Central memory CD4-positive, alpha-beta T cell (primary cell): ENCODE measurements at regions not wholly inside any gene's neighbourhood (a gene's known extent, or its start where the extent isn't known, plus 50 kb on each side); places are given as distances from the start of the nearest gene placed in this dataset.
"Not testable (repeated sequence)": the region's sequence is repeated elsewhere in the genome, so short reads cannot be mapped to it uniquely, and the experiment has no call there.

ENCODE experiments used
- DNase-seq: peaks from one replicate; pipeline ENCODE4 v3.0.0; 2022

DNA sequence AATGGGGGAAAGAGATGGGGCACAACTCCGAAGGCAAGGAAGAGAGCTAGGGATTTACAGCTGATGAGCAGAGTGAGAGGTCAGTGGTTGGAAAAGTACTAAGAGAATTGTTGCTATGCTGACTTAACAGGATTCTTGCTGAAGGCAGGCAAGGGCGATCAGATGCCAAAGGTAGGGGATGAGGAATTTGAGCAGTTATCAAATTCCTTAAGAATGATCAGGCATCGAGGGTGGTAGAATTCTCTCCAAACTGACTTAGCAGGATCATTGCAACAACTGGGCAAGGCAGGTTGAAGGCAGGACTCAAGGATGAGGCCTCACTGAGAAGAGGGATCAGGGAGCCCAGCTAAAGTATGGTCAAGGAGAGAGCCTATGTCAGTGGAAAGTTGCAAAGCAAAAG lies 171.0 kb downstream of the HSD17B3 start:
- DNase-seq = no peak

DNA sequence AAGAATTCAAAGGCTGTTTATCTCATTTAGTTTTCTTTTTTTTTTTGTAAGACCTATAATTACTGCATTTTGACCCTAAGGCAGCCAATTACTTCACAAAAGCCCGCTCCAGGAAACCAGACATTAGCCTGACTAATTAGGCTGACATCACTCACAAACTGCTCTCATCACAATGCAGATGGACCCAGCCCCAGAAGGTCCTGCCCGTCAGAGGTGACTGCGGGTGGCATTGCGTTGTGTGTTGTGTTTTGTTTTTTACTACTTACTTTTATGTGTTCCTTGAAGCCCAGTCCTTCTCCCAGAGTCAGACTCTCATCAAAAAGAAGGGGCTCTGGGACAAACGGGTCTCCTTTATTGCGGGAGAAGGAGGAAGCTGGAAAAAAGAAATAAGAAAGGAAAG lies 172.2 kb downstream of the HSD17B3 start:
- DNase-seq = no peak

DNA sequence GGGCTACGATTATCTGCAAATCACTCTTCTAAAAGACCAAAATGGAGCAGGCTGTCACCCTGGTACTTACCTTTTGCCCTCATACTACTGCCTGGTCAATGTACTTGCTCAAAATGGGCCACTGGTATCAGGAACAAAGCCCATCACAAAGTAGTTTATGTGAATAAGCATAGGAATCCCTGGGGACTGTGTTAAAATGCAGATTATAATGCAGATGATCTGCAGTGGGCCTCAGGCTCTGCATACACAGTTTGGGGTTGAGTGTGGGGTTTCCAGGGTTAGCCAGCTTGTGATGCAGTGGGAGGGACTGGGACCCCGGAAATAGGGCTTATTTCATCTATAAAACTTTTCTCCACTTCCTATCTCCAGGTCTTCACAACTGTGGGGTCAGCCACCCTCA lies 173.1 kb downstream of the HSD17B3 start:
- no peak for DNase-seq

- DNase-seq = no peak
These were observed 175.6 kb downstream of the HSD17B3 start for GRCh38 chr9:96126321-96126881.

DNA sequence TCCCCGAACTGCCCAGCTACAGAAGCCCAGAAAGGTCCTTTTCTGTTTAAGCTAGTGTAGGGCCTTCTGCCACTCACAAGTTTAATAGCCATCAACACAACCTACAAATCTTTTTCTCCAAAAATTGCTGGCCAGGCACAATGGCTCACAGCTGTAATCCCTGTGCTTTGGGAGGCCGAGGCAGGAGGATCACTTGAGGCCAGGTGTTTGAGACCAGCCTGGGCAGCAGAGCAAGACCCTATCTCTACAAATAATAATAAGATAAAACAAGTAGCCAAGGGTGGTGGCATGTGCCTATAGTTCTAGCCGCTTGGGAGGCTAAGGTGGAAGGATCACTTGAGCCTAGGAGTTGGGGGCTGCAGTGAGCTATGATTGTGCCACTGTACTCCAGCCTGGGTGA lies 176.4 kb downstream of the HSD17B3 start:
- DNase-seq = no peak

- DNase-seq = no peak
These were observed 179.2 kb downstream of the HSD17B3 start for GRCh38 chr9:96122751-96123150.

- no peak for DNase-seq
These were observed 179.7 kb downstream of the HSD17B3 start for GRCh38 chr9:96122282-96122681.

GRCh38 chr9:96121136-96121535 lies 180.8 kb downstream of the HSD17B3 start:
- DNase-seq = no peak

DNA sequence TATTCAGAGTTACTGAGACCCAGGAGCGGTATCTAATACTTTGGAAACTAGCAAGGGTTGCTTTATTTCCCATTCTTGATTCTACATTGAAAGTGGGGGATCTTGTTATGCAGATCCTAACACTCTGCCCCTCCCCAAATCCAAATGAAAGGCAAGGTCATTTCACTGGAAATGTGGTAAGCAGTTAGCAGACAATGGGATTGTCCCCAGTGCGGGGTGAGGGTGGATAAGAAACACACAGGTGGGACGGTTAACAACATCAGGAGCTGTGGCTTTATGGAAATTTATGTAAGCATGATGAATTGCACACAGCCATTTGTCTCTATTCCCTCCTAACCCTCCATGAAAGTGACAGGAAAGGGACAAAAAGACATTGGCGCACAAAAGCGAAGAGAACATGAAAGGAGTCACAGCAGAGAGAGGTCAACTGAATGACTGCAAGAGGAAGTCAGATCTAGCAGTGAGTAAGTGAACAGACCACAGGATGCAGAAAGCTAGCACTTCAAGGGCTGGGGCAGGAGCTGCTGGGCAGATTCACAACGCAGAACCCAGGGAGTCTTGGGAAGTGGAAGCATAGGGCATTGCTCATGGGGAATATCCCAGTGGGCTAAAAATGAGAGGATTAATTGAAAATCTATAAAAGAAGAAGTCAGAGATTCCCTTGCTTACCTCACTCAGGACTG lies 184.4 kb downstream of the HSD17B3 start:
- no peak for DNase-seq

- DNase-seq = no peak
These were observed 185.5 kb downstream of the HSD17B3 start for GRCh38 chr9:96116275-96117064.

DNA sequence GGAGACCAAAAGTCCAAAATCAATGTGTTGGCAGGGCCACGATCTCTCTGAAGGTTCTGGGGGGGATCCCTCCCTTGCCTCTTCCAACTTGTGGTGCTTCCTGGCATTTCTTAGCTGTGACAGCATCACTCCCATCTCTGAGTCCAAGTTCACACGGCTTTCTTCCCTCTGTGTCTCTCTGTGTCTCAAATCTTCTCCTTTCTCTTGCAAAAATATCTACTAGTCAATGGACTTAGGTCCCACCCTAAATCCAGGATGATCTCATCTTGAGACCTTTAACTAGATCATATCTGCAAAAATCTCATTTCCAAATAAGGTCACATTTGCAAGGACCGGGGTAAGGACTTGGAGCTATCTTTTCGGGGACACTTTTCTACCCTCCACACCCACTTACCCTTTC lies 186.1 kb downstream of the HSD17B3 start:
- no peak for DNase-seq

DNA sequence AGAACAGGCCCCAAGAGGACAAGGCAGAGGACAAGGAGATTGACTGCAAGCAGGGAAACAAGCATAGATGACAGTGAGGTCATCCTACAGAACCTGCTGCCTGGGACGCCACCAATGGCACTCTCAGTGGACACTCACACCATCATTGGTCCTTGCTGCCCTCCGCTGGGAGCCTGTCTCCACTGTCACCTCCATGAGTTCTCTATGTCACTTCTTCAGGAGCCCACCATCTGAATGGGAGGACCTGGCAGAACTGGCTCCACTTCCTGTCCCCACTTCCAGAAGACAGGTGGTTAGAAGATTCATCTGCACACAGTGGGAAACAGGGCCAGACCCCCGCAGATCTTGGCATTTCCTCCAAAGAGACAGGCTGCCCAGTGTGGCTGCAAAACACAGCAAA lies 188.9 kb downstream of the HSD17B3 start:
- DNase-seq = no peak

DNA sequence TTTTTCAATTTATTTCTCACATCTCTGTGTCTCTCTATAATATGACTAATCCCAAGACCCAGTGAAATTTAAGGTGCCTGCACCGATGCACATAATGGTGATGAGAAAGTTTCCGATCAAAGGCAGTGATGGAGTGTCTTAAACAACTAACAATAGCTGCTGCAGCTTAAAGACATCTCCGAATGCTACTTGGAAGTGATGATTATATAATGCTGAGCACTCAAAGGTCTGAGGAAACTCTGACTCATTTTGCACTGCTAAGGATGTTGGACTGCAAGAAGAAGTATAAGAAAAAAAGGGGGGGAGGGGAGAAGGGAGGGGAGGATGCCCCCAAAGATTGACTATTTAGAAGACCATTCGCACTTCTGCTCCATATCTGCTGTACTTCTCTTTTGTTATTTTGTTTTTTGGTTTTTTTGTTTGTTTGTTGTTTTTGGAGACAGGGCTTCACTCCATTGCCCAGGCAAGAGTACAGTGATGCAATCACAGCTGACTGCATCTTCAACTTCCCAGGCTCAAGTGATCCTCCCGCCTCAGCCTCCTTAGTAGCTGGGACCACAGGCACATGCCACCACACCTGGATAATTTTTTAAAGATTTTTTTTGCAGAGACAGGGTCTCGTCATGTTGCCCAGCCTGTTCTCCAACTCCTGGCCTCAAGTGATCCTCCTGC lies 192.2 kb downstream of the HSD17B3 start:
- DNase-seq = no peak

DNA sequence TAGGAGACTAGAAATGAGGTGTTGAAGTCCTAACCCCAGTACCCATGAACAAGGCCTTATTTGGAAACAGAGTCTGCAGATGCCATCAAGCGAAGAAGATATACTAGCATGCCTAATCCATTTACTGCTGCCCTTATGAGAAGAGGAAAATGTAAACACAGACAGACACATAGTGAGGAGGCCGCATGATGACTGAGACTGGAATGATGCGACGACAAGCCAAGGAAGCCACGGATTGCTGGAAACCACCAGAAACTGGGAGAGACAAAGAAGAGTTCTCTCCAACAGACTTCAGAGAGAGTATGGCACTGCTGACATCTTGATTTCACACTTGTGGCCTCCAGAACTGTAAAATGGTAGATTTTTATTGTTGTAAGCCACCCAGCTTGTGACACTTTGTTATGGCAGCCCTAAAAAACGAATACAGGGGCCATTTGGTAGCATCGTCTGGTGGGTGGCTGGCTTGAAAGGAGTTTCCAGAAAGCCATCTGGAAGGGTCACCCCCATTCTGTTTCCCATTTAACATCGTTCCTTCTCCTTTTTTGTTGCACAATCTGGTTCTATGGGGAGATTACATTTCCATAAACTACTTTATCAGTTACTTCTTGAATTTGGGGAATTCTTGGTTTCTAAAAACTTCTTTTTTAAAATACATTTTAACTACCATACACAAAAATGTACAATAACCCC lies 193.1 kb downstream of the HSD17B3 start:
- no peak for DNase-seq

DNA sequence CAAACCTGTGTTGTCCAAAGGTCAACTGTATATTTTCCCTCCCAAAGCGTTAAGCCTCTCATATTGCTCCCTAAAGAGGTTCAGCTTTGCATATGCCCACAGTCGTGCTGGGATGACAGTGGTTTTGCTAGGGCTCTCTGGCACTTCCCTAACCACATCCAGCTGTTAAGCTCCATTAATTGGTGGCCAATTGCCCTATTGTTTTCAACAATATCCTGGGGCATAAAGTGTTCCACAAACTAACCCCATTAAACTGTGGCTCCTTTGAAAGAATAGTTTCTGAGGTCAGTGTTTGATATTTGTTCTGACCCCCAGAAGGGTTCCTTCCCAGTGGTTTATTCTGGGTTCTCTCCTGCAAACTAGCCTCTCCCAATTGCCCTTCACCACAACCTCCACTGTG lies 194.5 kb downstream of the HSD17B3 start:
- DNase-seq = no peak

DNA sequence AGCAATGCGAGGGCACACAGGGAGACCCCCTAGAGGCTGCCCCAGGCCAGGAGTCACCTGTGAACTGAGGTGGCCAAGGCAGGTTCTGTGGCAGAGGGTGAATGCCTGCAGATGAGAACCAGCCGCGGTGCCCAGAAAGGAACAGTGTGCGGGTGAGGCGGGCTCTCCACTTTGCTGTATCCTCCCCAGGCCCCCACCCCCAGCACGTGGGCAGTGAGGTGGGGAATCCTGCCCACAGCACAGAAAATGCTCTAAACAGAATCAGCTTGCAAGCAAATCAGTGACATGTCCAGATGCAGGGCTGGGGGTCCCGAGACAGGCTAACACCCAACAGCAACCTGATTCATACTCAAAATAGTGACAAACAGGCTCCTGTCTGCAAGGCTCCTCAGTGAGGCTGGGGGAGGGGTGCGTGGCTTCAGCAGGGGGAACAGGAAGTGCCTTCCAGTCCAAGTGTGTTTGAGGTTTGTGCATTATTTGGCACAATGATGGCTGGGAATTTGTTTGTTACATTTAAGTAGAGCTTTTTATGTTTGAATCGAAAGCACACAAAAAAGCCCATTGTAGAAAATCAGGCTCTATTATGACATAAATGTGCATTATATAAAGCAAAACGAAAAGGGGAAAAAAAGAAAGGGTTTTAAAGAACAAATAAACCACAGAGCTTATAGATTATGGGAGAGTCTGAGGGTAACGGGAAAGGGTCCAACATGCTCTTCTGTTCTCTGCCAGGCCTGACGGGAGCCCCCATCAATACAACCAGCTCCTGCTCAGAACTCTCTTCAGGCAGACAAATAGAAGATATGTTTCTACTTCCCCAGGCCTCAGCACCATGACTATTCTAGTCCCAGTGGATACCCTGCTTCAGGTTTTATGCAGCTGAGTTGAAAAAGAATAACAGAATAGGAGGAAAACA lies 201.3 kb downstream of the HSD17B3 start:
- DNase-seq = no peak

- not testable (repeated sequence) for DNase-seq
These were observed 211.3 kb downstream of the HSD17B3 start for GRCh38 chr9:96090630-96091029.

GRCh38 chr9:96089452-96090085 lies 212.4 kb downstream of the HSD17B3 start:
- DNase-seq = no peak

DNA sequence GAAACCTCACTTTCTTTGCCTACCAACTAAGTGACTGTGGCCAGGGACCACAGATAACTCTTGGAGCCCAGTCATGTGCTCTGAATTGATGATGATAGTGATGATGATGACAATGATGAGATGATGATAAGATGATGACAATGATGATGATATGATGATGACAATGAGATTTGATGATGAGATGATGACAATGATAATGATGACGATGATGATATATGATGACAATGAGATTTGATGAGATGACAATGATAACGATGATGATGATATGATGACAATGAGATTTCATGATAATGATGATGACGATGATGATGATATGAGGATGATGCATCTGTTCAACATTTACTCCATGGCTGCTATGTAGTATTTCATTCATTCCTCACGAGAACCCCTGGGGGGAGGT lies 213.0 kb downstream of the ERCC6L2 start:
- no peak for DNase-seq

GRCh38 chr9:96087669-96088299 lies 212.3 kb downstream of the ERCC6L2 start:
- DNase-seq = no peak
